ENCODE measurements at regions not wholly inside any gene's neighbourhood (a gene's known extent, or its start where the extent isn't known, plus 50 kb on each side); places are given as distances from the start of the nearest gene placed in this dataset.

DNA sequence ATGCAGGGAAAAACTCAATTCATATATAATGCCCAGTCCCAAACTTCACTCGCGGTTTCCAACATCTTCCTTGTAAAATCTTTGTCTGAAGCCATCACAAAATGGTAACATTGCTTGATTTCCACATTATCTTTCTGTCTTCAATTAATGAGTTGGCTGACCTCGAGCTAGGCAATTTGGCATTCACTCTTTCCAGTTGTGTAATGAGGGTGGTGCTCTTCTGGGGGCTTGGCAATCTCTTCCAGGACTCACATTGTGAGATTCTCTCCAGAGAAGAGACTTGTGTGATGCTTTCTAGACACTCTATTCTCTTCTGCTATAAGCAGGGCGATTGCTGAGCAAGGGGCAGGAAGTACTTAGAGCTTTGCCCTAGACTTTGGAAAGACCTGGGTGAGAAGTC is 179.5 kb downstream of the JCAD start:
- H3K4me1 ChIP-seq (ENCODE audit: control insufficient read depth, insufficient read depth, low read length, poor library complexity, severe bottlenecking): no peaks in the 10 kb centered on the region
- DNase-seq: no peak
- Mint-ChIP-seq H3K4me3 (no peak overlapping the region), H3K36me3 (no peaks in the 10 kb centered on the region), H3K27me3 (peaks cover 6% of the 10 kb centered on the region), H3K4me1 (no peaks in the 10 kb centered on the region), H3K9me3 (no peaks in the 10 kb centered on the region), H3K27ac (no peak overlapping the region)
- H3K36me3 ChIP-seq (ENCODE audit: control insufficient read depth, insufficient read depth, low read length): no peaks in the 10 kb centered on the region
- H3K27ac ChIP-seq (ENCODE audit: insufficient read depth, low read length, poor library complexity, severe bottlenecking): no peak overlapping the region
- no peak overlapping the region for H3K4me3 ChIP-seq (ENCODE audit: low read depth, low read length)
- ATAC-seq (ENCODE audit: low read depth in 2 of 2): no peak
- H3K9me3 ChIP-seq (ENCODE audit: control insufficient read depth in 2 of 2, low read length in 2 of 2): no peaks in the 10 kb centered on the region
- peaks cover 2% of the 10 kb centered on the region for H3K27me3 ChIP-seq (ENCODE audit: control insufficient read depth, insufficient read depth, low read length)

DNA sequence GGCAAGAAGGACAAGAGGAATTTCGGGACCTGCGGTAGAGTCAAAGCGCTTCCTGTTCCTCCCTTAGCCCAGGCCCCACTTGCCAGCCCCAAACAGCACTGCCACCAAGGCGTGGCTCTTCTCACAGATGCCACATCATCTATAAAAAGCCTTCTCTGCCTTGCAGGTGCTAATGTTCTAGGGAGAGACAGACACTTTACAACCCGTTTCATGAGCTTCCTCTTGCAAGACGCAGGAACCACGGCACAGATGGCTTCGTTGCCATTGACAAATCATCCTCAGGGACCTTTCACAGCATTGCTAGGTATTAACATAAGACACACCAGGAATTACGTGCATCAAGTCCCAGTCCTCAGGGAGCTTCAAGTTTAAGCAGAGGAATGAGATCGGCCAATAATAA is 180.9 kb downstream of the JCAD start:
- Histone ChIP-seq H3K4me1 (ENCODE audit: control insufficient read depth, insufficient read depth, low read length, poor library complexity, severe bottlenecking) (no peaks in the 10 kb centered on the region), H3K4me3 (ENCODE audit: low read depth, low read length) (no peak overlapping the region), H3K27ac (ENCODE audit: insufficient read depth, low read length, poor library complexity, severe bottlenecking) (no peak overlapping the region), H3K9me3 (ENCODE audit: control insufficient read depth in 2 of 2, low read length in 2 of 2) (no peaks in the 10 kb centered on the region), H3K36me3 (ENCODE audit: control insufficient read depth, insufficient read depth, low read length) (no peaks in the 10 kb centered on the region), H3K27me3 (ENCODE audit: control insufficient read depth, insufficient read depth, low read length) (peaks cover 2% of the 10 kb centered on the region)
- H3K4me3 Mint-ChIP-seq: no peak overlapping the region
- no peak for ATAC-seq (ENCODE audit: low read depth in 2 of 2)
- no peaks in the 10 kb centered on the region for H3K4me1 Mint-ChIP-seq
- no peaks in the 10 kb centered on the region for H3K9me3 Mint-ChIP-seq
- DNase-seq: no peak
- H3K27me3 Mint-ChIP-seq: peaks cover 10% of the 10 kb centered on the region
- no peaks in the 10 kb centered on the region for H3K36me3 Mint-ChIP-seq
- H3K27ac Mint-ChIP-seq: no peak overlapping the region

DNA sequence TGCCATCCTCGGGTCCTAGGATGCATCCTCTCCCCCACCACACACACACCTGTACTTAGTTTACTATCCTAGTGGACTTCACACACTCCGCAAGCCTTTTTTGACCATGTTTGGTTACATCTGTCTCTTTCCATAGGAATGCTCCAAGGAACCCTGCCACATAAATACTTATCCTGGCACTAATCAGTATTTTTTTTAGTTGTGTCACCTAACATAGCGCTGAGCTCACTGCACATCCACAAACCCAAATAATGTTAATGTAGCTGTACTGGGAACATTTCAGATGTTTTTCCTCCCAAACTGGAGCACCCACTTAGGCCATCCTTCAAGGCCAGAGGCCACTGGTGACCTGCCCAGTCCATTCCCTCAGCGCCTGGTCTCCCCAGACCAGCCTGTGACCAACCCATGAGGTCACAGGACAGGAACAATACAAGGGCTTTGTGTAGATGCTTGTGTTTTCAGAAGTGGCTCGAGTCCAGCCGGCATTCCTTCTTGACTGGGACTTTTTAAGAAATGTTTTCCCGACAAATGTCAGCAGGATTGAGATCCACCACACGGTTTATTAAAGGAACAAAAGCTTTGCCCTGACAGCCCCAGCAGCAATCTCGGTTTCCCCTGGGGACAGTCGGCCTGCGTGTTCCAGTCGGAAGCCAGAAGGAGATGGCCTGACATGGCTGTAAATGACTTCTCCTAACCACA is 181.4 kb downstream of the JCAD start:
- no peaks in the 10 kb centered on the region for H3K9me3 Mint-ChIP-seq
- DNase-seq (no peak), ATAC-seq (ENCODE audit: low read depth in 2 of 2) (no peak)
- no peak overlapping the region for H3K4me3 Mint-ChIP-seq
- Histone ChIP-seq H3K4me1 (ENCODE audit: control insufficient read depth, insufficient read depth, low read length, poor library complexity, severe bottlenecking) (no peaks in the 10 kb centered on the region), H3K36me3 (ENCODE audit: control insufficient read depth, insufficient read depth, low read length) (no peaks in the 10 kb centered on the region), H3K27me3 (ENCODE audit: control insufficient read depth, insufficient read depth, low read length) (peaks cover 2% of the 10 kb centered on the region), H3K9me3 (ENCODE audit: control insufficient read depth in 2 of 2, low read length in 2 of 2) (no peaks in the 10 kb centered on the region), H3K4me3 (ENCODE audit: low read depth, low read length) (no peak overlapping the region), H3K27ac (ENCODE audit: insufficient read depth, low read length, poor library complexity, severe bottlenecking) (no peak overlapping the region)
- H3K4me1 Mint-ChIP-seq: no peaks in the 10 kb centered on the region
- H3K27ac Mint-ChIP-seq: no peak overlapping the region
- H3K27me3 Mint-ChIP-seq: peaks cover 10% of the 10 kb centered on the region
- no peaks in the 10 kb centered on the region for H3K36me3 Mint-ChIP-seq

- no peaks in the 10 kb centered on the region for H3K36me3 Mint-ChIP-seq
- DNase-seq (no peak), ATAC-seq (ENCODE audit: low read depth in 2 of 2) (no peak)
- peaks cover 2% of the 10 kb centered on the region for H3K27me3 ChIP-seq (ENCODE audit: control insufficient read depth, insufficient read depth, low read length)
- H3K36me3 ChIP-seq (ENCODE audit: control insufficient read depth, insufficient read depth, low read length): no peaks in the 10 kb centered on the region
- H3K4me1 ChIP-seq (ENCODE audit: control insufficient read depth, insufficient read depth, low read length, poor library complexity, severe bottlenecking): no peaks in the 10 kb centered on the region
- no peak overlapping the region for H3K4me3 Mint-ChIP-seq
- no peak overlapping the region for H3K27ac ChIP-seq (ENCODE audit: insufficient read depth, low read length, poor library complexity, severe bottlenecking)
- no peaks in the 10 kb centered on the region for H3K4me1 Mint-ChIP-seq
- no peak overlapping the region for H3K4me3 ChIP-seq (ENCODE audit: low read depth, low read length)
- H3K9me3 Mint-ChIP-seq: no peaks in the 10 kb centered on the region
- no peaks in the 10 kb centered on the region for H3K9me3 ChIP-seq (ENCODE audit: control insufficient read depth in 2 of 2, low read length in 2 of 2)
- peak overlapping the region in 1 of 3 donors; percentile 0 for H3K27ac Mint-ChIP-seq
- H3K27me3 Mint-ChIP-seq: peaks cover 10% of the 10 kb centered on the region
Measured at GRCh38 chr10:29876008-29876555, 183.3 kb downstream of the JCAD start.

GRCh38 chr10:29874606-29875269 is 184.6 kb downstream of the JCAD start:
- H3K4me3 ChIP-seq (ENCODE audit: low read depth, low read length): no peak overlapping the region
- H3K27me3 ChIP-seq (ENCODE audit: control insufficient read depth, insufficient read depth, low read length): peaks cover 2% of the 10 kb centered on the region
- DNase-seq (no peak), ATAC-seq (ENCODE audit: low read depth in 2 of 2) (no peak)
- Mint-ChIP-seq H3K27me3 (peaks cover 10% of the 10 kb centered on the region), H3K4me3 (no peak overlapping the region), H3K27ac (no peak overlapping the region), H3K9me3 (peaks cover 0 to 5% (median 0%) of the 10 kb centered on the region in 7 donors), H3K4me1 (no peaks in the 10 kb centered on the region), H3K36me3 (no peaks in the 10 kb centered on the region)
- H3K36me3 ChIP-seq (ENCODE audit: control insufficient read depth, insufficient read depth, low read length): no peaks in the 10 kb centered on the region
- H3K4me1 ChIP-seq (ENCODE audit: control insufficient read depth, insufficient read depth, low read length, poor library complexity, severe bottlenecking): no peaks in the 10 kb centered on the region
- H3K9me3 ChIP-seq (ENCODE audit: control insufficient read depth in 2 of 2, low read length in 2 of 2): no peaks in the 10 kb centered on the region
- no peak overlapping the region for H3K27ac ChIP-seq (ENCODE audit: insufficient read depth, low read length, poor library complexity, severe bottlenecking)

DNA sequence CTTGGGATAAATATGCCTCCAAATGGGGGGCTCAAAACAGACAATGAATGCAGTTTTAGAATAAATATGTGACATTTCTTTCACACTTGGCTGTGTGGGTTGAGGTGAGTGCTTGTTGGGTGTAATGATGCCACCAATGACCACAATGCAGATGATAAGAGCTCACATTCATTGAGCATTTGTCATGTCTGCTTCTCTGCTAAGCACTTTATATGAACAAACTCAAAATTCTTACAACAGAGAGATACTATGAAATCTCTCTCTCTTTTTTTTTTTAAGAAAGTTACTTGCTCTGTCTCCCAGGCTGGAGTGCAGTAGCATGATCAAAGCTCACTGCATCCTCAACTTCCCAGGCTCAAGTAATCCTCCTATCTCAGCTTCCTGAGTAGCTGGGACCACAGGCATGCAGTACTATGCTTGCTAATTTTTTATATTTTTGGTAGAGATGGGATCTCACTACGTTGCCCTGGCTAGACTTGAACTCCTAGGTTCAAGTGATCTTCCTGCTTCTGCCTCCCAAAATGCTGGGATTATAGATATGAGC is 185.4 kb downstream of the JCAD start:
- Histone ChIP-seq H3K4me1 (ENCODE audit: control insufficient read depth, insufficient read depth, low read length, poor library complexity, severe bottlenecking) (no peaks in the 10 kb centered on the region), H3K36me3 (ENCODE audit: control insufficient read depth, insufficient read depth, low read length) (no peaks in the 10 kb centered on the region), H3K27me3 (ENCODE audit: control insufficient read depth, insufficient read depth, low read length) (no peaks in the 10 kb centered on the region), H3K9me3 (ENCODE audit: control insufficient read depth in 2 of 2, low read length in 2 of 2) (no peaks in the 10 kb centered on the region), H3K27ac (ENCODE audit: insufficient read depth, low read length, poor library complexity, severe bottlenecking) (no peak overlapping the region), H3K4me3 (ENCODE audit: low read depth, low read length) (no peak overlapping the region)
- DNase-seq (no peak), ATAC-seq (ENCODE audit: low read depth in 2 of 2) (no peak)
- Mint-ChIP-seq H3K27ac (no peak overlapping the region), H3K4me3 (no peak overlapping the region), H3K36me3 (no peaks in the 10 kb centered on the region), H3K4me1 (no peaks in the 10 kb centered on the region), H3K27me3 (peaks cover 10% of the 10 kb centered on the region), H3K9me3 (peaks cover 0 to 5% (median 0%) of the 10 kb centered on the region in 7 donors)

DNA sequence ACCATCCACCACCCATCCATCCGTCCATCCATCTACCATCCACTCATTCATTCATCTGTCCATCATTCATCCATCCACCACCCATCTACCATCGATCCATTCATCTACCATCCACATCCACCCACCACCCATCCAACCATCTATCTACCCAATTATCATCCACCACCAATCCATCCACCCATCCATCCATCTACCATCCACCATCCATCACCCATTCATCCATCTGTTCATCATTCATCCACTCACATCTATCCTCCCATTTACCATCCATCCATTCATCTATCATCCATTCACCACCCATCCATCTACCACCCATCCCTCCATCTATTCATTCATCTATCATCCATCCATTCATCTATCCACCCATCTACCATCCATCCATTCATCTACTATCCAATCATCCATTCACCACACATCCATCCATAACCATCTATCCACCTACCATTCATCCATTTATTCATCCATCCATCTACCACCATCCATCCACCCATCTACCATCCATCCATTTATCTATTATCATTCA is 188.8 kb downstream of the JCAD start:
- no peak overlapping the region for H3K27ac Mint-ChIP-seq
- H3K4me1 Mint-ChIP-seq: no peaks in the 10 kb centered on the region
- DNase-seq (no peak), ATAC-seq (ENCODE audit: low read depth in 2 of 2) (no peak)
- no peak overlapping the region for H3K27ac ChIP-seq (ENCODE audit: insufficient read depth, low read length, poor library complexity, severe bottlenecking)
- no peaks in the 10 kb centered on the region for H3K4me1 ChIP-seq (ENCODE audit: control insufficient read depth, insufficient read depth, low read length, poor library complexity, severe bottlenecking)
- H3K27me3 Mint-ChIP-seq: peaks cover 4% of the 10 kb centered on the region
- no peaks in the 10 kb centered on the region for H3K27me3 ChIP-seq (ENCODE audit: control insufficient read depth, insufficient read depth, low read length)
- H3K4me3 Mint-ChIP-seq: no peak overlapping the region
- H3K36me3 ChIP-seq (ENCODE audit: control insufficient read depth, insufficient read depth, low read length): no peaks in the 10 kb centered on the region
- H3K36me3 Mint-ChIP-seq: no peaks in the 10 kb centered on the region
- H3K9me3 Mint-ChIP-seq: peaks cover 0 to 5% (median 0%) of the 10 kb centered on the region in 7 donors
- no peak overlapping the region for H3K4me3 ChIP-seq (ENCODE audit: low read depth, low read length)
- no peaks in the 10 kb centered on the region for H3K9me3 ChIP-seq (ENCODE audit: control insufficient read depth in 2 of 2, low read length in 2 of 2)
